ENCODE measurements at regions not wholly inside any gene's neighbourhood (a gene's known extent, or its start where the extent isn't known, plus 50 kb on each side); places are given as distances from the start of the nearest gene placed in this dataset.

DNA sequence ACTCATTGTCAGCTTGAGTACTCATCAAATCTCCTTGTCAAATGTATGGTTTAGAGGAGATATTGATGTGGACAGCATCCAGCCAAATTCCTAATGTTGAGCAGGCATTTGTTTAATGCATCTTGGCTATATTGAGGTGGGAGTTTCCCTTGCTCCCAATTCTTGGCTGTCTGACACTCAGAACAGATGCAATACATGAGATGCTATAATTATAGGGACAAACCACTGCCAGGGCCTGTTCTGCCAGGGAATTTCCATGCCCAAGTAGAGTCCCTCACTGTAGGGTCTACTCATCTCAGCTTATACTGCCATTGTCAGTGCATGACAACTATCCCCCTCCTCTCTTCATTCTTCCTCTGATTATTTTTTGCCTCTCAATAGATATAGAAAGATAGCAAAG is 392.0 kb upstream of the KCNN2 start:
- no peak for DNase-seq (ENCODE audit: low read depth)
- in situ Hi-C loops (cut with HindIII; ENCODE audit: low pct_unique_long_range_greater_than_20kb, low sequenced_read_pairs) = no loop called here

DNA sequence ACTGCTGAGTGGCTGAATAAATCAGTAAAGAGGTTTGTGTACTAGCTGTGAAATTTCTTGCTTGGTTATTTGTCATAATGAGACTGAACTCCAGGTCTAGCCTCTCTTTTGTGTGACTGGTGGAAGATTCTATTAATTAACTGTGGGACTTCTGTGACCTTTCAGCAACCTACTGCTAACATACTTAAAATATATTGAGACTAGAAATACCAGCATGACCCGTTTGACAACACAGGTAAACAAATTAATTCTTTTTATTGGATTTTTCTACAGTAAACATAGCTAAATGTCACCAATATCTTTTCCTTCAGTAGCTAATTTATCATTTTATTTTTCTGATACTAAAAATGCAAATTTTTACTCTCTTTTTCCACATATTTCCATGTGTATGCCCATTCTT is 390.4 kb upstream of the KCNN2 start:
- in situ Hi-C loops (cut with HindIII; ENCODE audit: low pct_unique_long_range_greater_than_20kb, low sequenced_read_pairs) = no loop called here
- no peak for DNase-seq (ENCODE audit: low read depth)

DNA sequence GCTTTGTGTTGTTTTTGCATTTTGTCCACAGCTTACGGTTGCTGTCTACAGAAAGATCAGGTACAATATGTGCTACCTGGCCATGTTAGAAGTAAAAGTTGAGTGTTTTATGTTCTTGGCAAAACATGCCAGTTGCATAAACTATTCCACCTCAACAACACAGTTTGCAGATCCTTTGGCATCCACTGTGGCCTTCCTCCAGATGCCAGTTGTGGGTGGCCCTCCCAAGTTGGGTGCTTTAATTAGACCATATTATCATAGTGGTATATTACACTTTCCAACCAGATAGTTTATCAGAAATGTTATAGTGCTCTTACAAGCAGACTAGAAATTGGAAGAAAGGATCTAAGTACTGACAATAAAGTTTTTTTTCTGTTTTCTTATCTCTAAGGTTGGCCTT is 386.9 kb upstream of the KCNN2 start:
- in situ Hi-C loops (cut with HindIII; ENCODE audit: low pct_unique_long_range_greater_than_20kb, low sequenced_read_pairs) = no loop called here
- no peak for DNase-seq (ENCODE audit: low read depth)

DNA sequence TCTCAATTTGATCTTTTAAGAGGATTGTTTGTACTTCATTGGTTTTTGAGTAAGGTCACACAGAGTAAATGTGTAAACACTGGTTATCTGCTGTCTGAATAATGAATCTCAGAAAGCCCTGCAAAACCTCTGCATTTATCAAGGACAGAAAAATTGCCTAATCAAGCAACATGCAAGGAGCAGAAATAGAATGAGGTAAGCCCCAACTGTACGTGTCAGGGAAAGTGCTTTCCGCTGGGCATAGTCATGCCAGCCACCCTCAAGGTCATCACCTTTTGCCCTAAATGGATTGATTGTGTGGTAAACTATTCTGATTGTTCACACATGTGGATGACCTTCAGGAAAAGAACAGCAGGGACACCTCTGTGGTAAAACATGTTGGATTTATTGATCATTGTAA is 376.9 kb upstream of the KCNN2 start:
- in situ Hi-C loops (cut with HindIII; ENCODE audit: low pct_unique_long_range_greater_than_20kb, low sequenced_read_pairs) = no loop called here

DNA sequence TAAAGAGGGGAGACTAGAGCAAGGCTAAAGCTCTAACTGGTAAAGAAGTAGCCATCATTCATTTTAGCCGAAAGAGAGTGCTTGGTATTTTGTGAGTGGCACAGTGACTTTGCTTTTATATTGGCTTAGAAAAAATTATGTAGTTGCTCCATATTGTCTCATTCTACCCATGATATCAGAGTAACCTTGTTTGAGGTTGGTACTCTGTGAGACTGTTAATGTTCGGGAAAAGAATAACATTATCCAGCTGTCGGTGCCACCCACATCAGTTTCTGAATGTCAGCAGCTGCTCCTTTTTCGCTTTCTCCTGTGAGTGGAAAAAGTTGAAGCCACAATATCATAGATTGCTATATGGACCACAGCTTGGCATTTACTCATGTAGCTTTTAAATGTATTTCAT is 376.4 kb upstream of the KCNN2 start:
- in situ Hi-C loops (cut with HindIII; ENCODE audit: low pct_unique_long_range_greater_than_20kb, low sequenced_read_pairs) = no loop called here
- no peak for DNase-seq (ENCODE audit: low read depth)

More for the DNA sequence above, 376.9 kb upstream of the KCNN2 start:
- DNase-seq (ENCODE audit: low read depth) = no peak

DNA sequence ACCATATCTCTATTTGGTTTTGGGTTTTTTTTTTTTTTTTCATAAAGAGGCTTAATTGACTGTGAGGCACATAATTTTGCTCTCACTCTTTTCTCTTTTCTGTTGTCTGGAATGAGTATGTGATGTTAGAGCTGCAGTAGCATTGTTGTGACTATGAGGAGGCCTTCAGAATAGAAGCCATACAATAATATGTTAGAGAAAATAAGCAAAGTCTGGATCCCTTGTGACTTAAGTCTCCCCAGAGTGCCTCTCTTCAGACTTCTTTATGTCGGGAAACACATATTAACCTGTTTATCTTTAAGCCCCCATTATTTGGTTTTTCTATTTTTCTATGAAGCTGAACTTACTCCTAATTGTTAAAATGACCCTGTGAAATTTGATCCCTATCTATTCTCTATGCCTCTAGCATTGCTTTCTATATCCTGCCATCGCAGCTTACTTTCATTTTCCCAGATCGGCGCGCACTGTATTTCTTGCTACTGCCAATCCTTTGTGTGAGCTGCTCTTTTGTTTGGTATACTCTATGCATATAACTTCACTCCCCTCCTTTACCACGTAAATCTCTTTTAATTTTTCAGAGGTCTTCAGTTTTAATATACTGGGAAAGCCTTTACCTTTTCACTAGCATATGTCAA is 372.5 kb upstream of the KCNN2 start:
- DNase-seq (ENCODE audit: low read depth) = no peak
- in situ Hi-C loops (cut with HindIII; ENCODE audit: low pct_unique_long_range_greater_than_20kb, low sequenced_read_pairs) = no loop called here

DNA sequence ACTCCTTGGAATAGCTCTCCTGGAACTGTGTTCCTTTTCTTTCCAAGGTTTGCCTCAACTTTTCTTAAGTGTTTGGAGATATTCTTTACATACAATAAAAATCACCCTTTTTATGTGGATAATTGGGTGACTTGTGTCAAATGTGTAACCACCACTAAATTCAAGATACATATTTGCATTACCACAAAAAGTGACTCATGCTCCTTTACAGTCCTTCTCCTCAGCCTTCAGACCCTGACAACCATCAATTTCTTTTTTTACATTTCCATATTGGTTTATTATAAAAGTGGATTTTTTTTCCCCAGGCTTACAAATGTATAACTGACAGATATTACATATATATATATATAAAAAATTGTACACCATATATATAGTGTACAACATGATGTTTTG is 372.0 kb upstream of the KCNN2 start:
- in situ Hi-C loops (cut with HindIII; ENCODE audit: low pct_unique_long_range_greater_than_20kb, low sequenced_read_pairs) = no loop called here
- DNase-seq (ENCODE audit: low read depth) = no peak

DNA sequence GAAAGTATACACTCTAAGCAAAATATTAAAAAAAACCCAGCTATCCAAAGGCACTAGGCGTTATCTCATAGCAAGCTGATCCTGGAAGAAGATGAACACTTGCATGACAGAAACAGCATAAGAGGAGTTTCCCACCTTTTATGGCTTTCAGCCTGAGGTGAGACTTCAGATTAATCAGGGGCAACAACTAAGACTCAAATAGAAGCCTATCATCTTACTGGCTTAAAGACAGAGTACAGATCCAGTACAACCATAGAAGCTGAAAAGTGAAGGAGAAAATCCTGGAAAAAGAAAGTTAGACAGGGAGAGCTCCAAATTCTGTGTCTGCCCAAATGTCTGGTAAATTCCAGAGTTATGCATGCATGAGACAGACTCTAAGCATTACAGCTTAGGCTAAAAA is 360.8 kb upstream of the KCNN2 start:
- in situ Hi-C loops (cut with HindIII; ENCODE audit: low pct_unique_long_range_greater_than_20kb, low sequenced_read_pairs) = no loop called here
- DNase-seq (ENCODE audit: low read depth) = no peak

DNA sequence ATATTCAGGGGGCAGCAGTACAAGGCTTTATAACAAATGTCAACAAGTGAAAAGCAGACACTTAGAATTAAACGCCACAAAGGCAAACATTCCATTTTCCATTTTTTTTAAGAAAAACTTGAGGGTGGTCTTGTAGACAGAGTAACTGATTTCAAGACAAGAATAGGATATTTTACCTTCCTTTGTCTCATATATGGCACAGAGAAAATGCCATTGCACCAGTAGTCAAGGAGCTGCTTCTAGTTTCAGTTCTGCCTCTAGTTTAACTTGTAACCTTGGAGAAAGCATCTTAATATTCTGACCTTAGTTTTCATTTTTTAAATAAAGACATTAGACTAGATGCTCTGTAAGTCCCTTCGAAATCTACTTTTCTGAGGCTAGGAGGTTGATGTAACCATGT is 355.3 kb upstream of the KCNN2 start:
- in situ Hi-C loops (cut with HindIII; ENCODE audit: low pct_unique_long_range_greater_than_20kb, low sequenced_read_pairs) = no loop called here
- DNase-seq (ENCODE audit: low read depth) = no peak

DNA sequence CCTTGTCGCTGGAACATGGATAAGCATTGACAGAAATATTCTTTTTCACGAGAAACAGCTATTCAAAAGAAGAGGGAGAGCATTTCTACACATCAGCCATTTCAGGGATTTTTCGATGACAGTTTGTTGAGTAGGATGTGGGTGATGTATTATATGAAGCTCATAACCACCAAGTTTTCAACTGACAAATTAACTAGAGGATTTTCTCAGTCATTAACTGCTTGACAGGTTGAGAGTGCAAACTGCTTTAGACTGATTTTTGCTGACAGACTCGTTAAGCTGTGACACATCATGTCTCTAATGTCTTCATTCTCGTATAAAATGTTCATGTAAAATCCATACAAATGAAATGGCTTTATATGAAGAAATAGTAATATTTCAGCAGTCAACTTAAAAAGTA is 354.2 kb upstream of the KCNN2 start:
- DNase-seq (ENCODE audit: low read depth) = no peak
- in situ Hi-C loops (cut with HindIII; ENCODE audit: low pct_unique_long_range_greater_than_20kb, low sequenced_read_pairs) = no loop called here

DNA sequence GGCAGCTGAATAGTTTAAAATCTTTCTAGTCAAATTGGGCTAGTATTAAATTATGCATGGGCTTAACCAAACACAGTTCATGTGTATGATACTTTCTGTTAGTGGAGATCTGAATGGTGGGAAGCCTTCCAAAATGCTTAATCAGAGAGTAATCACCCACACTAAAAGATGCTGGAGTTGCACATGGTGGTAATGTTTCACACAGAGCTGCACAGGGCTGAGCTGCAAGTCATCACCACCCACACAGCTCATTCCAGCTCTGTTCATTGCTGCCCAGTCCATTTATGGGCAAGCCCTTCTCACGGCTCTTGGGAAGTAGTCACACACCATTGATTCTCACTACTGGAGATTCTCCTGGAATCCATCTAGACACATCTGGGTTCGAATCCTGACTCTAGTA is 351.5 kb upstream of the KCNN2 start:
- in situ Hi-C loops (cut with HindIII; ENCODE audit: low pct_unique_long_range_greater_than_20kb, low sequenced_read_pairs) = no loop called here
- DNase-seq (ENCODE audit: low read depth) = peak; percentile 3

DNA sequence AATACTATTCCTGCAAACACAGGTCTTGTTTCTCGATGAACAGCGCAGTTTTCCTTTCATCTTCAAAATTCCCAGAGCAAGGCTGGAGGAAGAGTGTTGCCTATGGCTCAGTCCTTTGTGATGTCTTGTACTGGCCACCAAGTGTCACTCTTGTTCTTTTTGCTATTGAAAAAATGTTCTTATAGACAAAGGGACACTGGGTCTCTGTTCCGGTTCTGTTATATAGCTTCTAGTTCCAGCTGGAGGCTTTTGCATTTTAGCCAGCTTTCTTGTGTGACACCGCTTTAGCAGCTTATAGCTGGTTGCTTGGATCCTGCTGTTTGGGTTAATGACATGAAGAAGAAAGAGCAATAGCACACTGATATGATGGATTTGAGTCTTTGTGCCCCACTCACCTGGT is 343.7 kb upstream of the KCNN2 start:
- in situ Hi-C loops (cut with HindIII; ENCODE audit: low pct_unique_long_range_greater_than_20kb, low sequenced_read_pairs) = no loop called here
- peak; percentile 1 for DNase-seq (ENCODE audit: low read depth)

DNA sequence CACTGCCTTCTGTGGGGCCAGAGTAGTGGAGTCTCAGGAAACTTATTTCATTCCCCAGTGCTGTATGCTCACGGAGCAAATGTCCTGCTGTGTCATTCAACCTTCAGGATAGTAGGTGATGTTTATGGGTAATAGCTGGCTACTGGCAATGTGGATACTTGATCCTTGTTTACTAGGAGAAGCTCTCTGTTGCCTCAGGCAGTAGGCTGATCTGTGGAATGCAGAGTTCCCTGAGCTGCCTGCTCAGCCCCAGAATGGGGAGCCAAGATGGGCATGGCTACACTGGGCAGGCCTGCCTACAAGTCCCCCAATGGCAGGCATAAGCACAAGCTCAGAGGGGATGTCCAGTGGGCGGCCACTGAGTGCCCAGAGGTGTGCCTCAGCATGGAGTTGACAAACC is 323.1 kb upstream of the KCNN2 start:
- in situ Hi-C loops (cut with HindIII; ENCODE audit: low pct_unique_long_range_greater_than_20kb, low sequenced_read_pairs) = no loop called here
- DNase-seq (ENCODE audit: low read depth) = no peak

DNA sequence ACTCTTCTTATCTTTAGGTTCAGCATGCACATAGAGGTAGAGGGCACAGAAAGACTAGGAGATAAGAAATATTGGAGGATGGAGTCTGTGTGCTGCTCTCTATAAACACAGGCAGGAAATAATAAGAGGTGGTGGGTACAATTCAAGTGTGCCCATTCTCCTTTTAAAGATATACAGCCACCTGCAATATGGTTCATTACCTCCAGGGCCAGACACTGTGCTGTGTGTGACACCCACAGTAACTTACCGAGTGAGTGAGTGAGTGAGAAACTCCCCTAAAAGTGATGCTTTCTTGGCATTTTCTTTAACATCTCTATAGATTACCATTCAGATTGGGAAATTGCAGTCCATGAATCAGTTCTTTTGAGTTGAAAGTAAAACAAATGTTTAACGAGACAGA is 311.8 kb upstream of the KCNN2 start:
- in situ Hi-C loops (cut with HindIII; ENCODE audit: low pct_unique_long_range_greater_than_20kb, low sequenced_read_pairs) = no loop called here
- no peak for DNase-seq (ENCODE audit: low read depth)

DNA sequence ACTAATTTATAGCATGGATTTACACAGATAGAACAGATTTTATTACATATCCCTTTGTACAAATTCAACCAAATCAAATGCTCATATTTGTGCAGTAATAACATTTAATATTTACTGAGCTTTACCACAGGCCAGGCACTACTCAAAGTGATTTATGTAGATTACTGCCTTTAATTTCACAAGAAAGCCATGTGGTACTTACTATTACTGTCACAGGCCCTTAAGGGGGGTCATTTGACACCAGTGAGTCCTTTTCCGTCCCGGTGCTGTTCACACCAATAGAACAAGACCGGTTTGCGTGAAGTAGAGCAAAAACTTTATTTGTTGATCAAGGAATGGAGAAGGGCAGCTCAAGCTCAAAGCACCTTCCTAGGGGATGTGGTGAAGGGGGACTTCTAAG is 308.5 kb upstream of the KCNN2 start:
- in situ Hi-C loops (cut with HindIII; ENCODE audit: low pct_unique_long_range_greater_than_20kb, low sequenced_read_pairs) = no loop called here
- no peak for DNase-seq (ENCODE audit: low read depth)

DNA sequence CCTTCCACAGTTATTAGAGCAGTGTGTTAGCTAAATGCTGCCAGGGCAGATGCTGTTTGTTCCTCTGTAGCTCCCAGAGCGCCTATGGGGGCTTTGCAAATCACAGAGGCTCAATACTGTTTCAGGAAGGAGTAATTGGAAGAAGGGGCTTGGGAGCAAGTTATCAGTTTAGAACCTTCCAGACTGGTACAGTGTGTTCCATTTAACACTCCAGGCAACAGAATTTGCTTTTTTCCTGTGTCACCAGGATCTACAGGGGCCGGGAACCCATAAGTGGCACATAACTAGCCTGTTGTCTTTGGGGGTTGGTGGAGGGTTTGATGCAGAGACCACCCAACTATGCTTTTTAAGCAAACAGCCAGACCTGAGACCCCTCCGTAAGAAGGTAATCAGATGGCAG is 307.3 kb upstream of the KCNN2 start:
- in situ Hi-C loops (cut with HindIII; ENCODE audit: low pct_unique_long_range_greater_than_20kb, low sequenced_read_pairs) = no loop called here
- DNase-seq (ENCODE audit: low read depth) = no peak

DNA sequence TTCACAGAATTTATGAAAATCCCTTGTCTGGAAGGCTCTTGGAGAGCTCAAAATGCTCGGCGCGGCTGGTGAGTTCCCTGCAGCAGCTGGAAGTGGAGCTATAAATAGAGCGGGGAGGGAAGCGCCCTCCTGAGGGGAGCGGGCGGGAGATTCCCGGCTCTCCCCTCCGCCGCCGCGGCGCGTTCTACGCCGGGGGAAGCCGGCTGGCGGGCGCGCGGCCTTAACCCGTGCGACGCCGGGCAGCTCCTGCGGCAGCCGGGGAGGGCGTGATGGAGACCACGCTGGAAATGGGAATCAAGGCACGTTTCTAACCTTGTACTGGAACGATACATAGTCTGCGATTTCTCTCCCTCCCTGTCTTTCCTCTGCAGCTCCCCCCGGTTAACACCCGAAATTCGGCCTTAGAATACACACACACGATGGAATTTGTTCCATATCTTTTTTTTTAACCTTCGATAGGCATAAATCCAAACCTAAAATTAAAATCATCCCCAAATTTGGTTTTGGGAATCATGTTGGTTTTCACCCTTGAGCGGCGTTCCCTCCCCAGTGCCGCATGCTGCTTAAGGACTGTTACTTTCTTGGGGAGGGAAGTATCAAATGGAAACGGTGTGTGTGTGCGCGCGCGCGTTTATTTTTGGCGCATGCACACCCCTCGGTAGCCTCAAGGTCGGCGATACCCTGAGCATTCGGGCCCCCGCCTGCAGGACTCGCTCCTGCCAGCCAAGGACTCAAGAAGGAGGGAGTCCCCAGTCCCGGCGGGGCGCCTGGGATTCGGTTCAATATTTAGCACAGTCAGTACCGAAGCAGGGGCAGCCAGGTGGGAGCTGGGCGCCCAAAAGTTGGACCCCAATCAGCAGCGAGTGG is 306.3 kb upstream of the KCNN2 start:
- in situ Hi-C loops (cut with HindIII; ENCODE audit: low pct_unique_long_range_greater_than_20kb, low sequenced_read_pairs) = no loop called here
- no peak for DNase-seq (ENCODE audit: low read depth)

DNA sequence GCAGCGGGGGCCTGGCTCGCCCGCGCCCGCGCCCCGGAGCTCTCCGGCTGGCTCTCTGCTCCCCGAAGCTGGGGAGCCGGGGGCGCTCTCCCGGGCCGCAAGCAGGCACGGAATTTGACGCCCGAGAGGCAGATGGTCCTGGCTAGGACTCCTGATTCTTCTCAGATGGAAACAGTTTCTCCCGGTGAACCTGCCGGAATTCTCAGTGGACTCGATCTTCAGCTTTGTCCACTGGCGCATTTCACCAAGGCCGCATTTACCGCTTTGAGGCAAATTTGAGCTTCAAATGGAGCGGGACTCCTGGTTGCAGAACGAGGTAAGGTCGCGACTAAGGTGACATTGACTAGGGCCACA is 305.7 kb upstream of the KCNN2 start:
- in situ Hi-C loops (cut with HindIII; ENCODE audit: low pct_unique_long_range_greater_than_20kb, low sequenced_read_pairs) = no loop called here
- DNase-seq (ENCODE audit: low read depth) = no peak

DNA sequence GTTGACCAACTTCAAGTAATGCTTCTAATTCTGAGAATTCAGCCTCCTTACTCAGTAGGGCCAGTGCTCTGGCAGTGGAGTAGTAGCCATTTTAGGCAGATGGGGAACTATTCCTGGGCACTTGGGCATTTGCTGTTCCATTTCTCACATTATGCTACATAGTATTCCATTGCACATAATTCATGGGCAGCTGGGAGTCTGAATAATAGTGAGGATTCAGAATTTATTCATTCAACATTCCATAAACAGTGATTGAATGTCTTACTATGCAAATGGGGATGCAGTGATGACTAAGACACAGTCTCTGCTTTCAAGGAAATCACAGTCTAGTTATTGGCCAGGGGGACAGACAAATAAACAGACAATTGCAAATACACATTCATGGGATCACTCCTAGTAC is 301.0 kb upstream of the KCNN2 start:
- in situ Hi-C loops (cut with HindIII; ENCODE audit: low pct_unique_long_range_greater_than_20kb, low sequenced_read_pairs) = no loop called here
- no peak for DNase-seq (ENCODE audit: low read depth)

Data from Caki2 (cell line).